HuH-7 (cell line): ENCODE measurements at regions not wholly inside any gene's neighbourhood (a gene's known extent, or its start where the extent isn't known, plus 50 kb on each side); places are given as distances from the start of the nearest gene placed in this dataset.

Experiments
- DNase-seq: peaks from one replicate; pipeline ENCODE4 v3.0.0; 2011; ENCODE audit warnings: low spot score

- DNase-seq, result no peak
Observed at GRCh38 chr2:103276869-103277268, 515.0 kb downstream of the TMEM182 start.

- DNase-seq, result no peak
Observed at GRCh38 chr2:103284750-103285149, 522.9 kb downstream of the TMEM182 start.

- no peak for DNase-seq
Observed at GRCh38 chr2:103285354-103285753, 523.5 kb downstream of the TMEM182 start.

DNA sequence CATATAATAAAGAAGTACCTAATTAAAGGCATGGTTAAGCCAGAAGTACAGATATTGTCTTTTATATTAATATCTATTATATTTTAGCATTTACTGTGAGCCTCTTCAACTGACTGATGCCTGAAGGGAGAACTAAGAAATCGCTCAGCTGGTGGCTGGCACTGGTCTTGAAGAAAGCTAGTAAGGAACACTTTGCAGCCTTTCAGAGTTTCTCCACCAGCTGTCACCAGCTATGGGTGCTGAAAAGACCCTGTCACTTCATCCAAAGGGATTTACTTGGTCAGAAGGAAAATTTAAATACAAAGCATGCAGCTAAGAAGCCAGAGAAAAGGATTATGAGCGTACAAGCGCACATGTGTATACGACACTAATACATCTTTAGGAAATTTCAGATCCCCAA, 525.9 kb downstream of the TMEM182 start:
- no peak for DNase-seq

GRCh38 chr2:103288696-103289095, 526.9 kb downstream of the TMEM182 start:
- DNase-seq, result no peak

DNA sequence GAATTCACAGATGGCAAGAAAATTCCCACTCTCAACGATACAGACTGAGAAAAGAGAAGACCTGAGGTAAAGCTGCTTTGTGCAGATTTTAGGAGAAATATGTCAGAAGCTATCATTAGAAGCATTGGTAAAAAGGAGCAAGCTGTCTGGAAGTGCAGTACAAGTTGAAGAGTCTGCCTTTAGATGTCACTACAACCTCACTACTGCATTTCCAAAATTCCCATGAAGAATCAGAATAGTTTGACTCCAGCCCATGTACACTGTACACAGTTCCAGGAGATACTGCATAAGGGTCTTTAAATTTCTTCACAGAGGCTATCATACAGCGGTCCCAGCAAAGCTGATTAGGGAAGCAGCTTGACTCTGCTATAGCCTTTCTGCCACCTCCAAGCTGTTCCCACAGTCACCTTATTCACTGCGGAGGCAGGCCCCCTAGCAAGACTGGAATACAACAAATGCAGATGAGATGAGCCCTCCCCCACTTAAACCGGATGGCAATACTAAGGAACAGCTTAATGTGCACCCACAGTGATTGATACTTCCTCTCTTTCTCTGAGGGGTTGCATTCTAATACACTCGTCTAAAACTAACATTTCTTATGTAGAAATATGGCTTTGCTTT, 527.4 kb downstream of the TMEM182 start:
- no peak for DNase-seq

GRCh38 chr2:103292573-103292972, 530.7 kb downstream of the TMEM182 start:
- DNase-seq, result no peak

- DNase-seq, result no peak
Observed at GRCh38 chr2:103293067-103293741, 531.4 kb downstream of the TMEM182 start.

GRCh38 chr2:103293742-103294077, 531.9 kb downstream of the TMEM182 start:
- no peak for DNase-seq

GRCh38 chr2:103294420-103294819, 532.6 kb downstream of the TMEM182 start:
- DNase-seq, result no peak

DNA sequence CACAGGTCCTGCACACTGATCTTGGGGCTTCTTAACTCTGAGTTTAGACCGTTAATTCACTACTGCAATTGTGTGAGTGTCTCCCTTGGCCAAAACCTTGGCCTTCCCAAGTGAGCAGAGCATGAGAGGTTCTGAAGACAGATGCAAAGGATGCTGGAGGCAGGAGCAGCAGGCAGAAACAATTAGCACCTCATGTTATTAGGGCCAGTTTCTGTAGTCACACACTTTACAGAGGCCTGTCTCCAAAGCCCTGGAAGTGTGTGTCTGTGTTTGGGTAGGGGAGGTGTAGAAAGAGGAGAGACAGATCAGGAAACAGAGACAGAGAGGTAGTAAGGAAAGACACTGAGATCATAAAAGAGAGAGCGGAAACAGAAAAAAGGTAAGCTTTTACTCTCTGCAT, 533.8 kb downstream of the TMEM182 start:
- no peak for DNase-seq

DNA sequence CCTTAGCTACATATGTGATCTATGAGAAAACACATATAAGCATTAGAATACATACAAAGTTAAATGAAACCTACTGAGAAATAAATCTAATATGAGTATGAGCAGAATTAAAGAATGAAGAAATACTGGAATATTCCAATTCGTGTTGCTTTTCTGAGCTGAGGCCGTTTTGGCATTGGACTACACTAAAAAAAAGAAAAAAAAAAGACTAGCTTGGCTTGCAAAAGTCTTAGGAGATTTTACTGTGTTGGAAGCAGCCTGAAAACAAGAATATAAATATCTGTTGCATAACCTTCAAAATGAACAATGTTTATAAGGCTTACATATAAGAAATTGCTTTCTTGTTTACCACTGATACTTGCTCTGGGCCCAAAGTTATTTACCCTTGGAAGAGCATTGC, 562.8 kb downstream of the TMEM182 start:
- DNase-seq, result no peak

GRCh38 chr2:103327386-103327785, 565.6 kb downstream of the TMEM182 start:
- no peak for DNase-seq

DNA sequence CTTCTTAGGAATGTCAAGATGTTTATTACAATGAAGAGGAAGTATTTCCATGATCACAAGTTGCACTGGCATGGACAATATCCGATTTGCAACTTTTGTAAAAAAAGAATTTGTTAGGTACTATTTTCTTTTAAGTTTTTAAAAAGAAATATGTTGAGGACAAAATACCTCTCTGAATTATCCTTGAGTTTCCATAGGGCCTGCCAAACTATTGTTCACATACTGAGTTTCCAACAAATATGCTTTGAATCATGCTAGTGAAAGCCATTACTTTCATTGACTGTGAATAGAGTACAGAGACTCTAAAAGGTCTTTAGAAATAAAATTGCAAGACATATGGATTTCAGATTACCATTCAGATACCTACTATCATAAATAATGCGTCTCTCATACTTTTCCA, 566.1 kb downstream of the TMEM182 start:
- DNase-seq, result no peak

DNA sequence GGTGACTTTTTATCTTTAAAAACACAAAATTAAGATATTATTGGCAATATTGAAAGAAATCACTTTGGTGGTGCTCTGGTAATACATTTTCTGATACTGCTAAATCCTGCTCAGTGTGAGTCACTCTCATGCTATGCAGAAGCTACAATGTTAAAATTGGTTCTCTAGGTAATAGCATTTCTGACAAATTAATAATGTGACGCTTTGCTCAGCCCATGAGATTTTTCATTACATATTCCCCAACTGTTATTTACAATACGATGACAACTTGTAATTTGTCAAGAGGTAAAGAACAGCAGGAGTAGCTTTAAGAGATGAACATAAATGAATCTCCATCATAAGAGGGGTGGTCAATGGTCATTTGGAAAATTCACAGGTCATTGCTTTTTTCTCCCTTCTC, 573.6 kb downstream of the TMEM182 start:
- DNase-seq, result no peak

DNA sequence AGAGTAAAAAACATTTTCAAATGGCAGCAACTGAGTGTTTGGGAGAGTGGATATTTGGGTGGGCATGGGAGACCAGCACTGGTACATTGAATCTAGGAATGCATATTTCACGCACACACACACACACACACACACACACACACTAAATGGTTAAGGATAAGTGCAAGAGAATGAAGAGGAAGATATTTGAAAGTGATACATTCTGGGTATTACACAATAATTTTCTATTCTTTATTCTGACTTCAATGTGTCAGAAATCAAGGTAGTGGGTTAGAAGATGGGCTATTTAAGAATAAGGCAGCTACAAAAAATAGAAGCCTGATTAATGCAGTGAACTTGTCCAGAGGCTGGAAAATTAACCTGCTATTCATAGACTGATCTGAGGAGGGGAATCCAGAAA, 577.0 kb downstream of the TMEM182 start:
- DNase-seq, result no peak

DNA sequence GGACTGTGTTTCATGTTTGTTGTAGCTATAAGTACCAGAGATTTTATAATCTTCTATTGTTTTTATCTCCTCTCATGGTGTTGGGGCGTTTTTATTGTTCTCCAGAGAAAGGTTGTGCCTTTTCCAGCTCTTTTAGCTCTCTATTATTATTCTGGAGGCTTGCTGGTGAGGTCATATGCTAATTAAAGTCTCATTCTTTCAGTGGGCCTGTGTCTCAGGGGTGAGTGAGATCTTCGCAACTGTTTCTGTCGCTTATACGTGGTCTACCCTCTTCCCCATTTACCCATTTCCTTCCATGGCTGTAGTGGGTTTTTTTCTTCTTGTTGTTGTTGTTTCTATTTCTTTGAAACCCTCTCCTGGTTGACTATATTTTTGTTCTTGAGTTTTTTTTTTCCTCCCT, 584.9 kb downstream of the TMEM182 start:
- DNase-seq, result no peak

- DNase-seq, result no peak
Observed at GRCh38 chr2:103353774-103354173, 591.9 kb downstream of the TMEM182 start.

GRCh38 chr2:103355287-103355686, 593.5 kb downstream of the TMEM182 start:
- no peak for DNase-seq

GRCh38 chr2:103361712-103362111, 599.9 kb downstream of the TMEM182 start:
- DNase-seq, result no peak

GRCh38 chr2:103363639-103364038, 601.8 kb downstream of the TMEM182 start:
- DNase-seq, result no peak

DNA sequence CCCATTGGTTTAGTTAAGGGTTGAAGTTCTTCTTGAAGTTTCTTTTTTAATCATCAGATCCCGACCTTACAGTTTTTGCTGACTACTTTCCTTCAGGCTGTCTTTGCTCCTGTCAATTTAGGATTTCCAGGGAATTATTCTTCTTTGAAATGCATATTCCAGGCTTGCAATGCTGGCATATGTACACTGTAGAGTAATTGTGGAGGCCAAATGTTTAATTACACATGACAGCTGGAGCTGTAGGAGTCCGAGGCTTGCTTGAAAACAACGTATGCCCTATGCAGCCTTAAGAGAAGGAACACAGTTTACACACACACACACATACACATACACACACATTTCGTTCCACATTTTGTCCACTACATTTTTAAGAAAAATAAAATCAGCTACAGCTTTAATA, 602.3 kb downstream of the TMEM182 start:
- DNase-seq, result no peak

- DNase-seq, result no peak
Observed at GRCh38 chr2:103365071-103365470, 603.2 kb downstream of the TMEM182 start.

DNA sequence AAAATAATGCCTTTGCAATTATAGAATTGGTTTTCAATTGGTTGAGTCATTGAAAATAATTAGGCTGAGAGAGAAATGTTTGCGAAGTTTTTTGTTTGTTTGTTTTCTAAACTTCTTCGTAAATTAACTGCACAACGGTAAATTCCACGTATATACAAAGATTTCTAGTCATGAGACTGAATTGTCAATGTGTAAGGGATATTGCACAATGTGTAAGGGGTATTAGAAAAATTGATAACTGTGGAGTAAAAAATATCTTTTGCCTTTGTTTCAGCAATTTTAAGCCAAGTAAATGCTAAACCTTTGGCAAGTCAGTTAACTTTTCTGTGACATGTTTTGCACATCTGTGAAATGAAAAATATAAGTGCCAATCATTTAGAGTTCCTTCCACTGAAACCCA, 606.0 kb downstream of the TMEM182 start:
- DNase-seq, result no peak
